Right atrium auricular region (tissue), 2 donors: ENCODE measurements at regions not wholly inside any gene's neighbourhood (a gene's known extent, or its start where the extent isn't known, plus 50 kb on each side); places are given as distances from the start of the nearest gene placed in this dataset.

ENCODE experiments used
- DNase-seq: peaks from one replicate; pipeline ENCODE4 v3.0.0-alpha.2; 2019; ENCODE audit warnings: low spot score
- H3K27ac ChIP-seq, 2 donors: fragments of 200-600 bp; sonication (generic); 1 replicate in 1 of 2; 2 replicates in 1 of 2; pipeline ENCODE4 v1.5.1; 2016 to 2019
- H3K27me3 ChIP-seq, 2 donors: fragments of 200-600 bp; sonication (generic); one replicate each; pipeline versions ENCODE4 v1.5.1 to v1.6.0; 2017 to 2019
- H3K36me3 ChIP-seq: fragments of 200-600 bp; sonication (generic); one replicate; pipeline ENCODE4 v1.5.1; 2016
- H3K4me1 ChIP-seq, 2 donors: fragments of 200-600 bp; sonication (generic); one replicate each; pipeline versions ENCODE4 v1.5.1 to v1.6.0; 2017 to 2019
- H3K4me3 ChIP-seq, 2 donors: fragments of 200-600 bp; sonication (generic); 1 replicate in 1 of 2; 2 replicates in 1 of 2; pipeline ENCODE4 v1.5.1; 2017 to 2019; ENCODE audit warnings: mild to moderate bottlenecking in 1 of 2, moderate library complexity in 1 of 2
- H3K9me3 ChIP-seq, 2 donors: fragments of 200-600 bp; sonication (generic); one replicate each; pipeline ENCODE4 v1.5.1; 2019
- CTCF ChIP-seq, 2 donors: fragments of 200-600 bp; sonication (generic); IDR thresholded peaks; one replicate each; pipeline ENCODE4 v1.5.1; 2019; ENCODE audit warnings: antibody characterized with exemption in 2 of 2

DNA sequence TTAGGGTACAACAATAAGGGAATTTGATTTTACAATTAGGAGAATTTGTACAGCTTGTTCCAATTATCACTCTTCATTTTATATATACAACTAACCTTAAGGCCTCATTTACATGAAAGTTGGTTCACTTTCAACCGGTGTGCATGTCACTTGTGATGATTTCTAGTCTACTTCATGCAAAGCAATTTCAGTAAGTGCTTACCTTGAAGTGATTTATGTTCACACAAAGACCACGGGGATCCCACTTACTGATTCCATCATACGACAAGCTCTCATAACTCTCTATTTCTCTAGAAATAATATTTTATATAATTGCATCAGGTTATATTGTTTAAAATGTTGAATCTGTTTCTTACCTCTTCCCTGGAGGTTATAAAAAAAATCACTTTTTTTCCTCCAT lies 100.3 kb upstream of the CHODL start:
- Histone ChIP-seq H3K9me3 (no peaks in the 10 kb centered on the region), H3K4me3 (no peak overlapping the region), H3K4me1 (no peaks in the 10 kb centered on the region), H3K36me3 (no peaks in the 10 kb centered on the region), H3K27ac (no peak overlapping the region), H3K27me3 (no peaks in the 10 kb centered on the region)
- TF ChIP-seq CTCF (IDR thresholded peaks at IDR 0.05), result no peak
- no peak for DNase-seq

- no peaks in the 10 kb centered on the region for H3K4me1 ChIP-seq
- H3K9me3 ChIP-seq, result no peaks in the 10 kb centered on the region
Measured at GRCh38 chr21:18142655-18143054, 102.0 kb upstream of the CHODL start.

GRCh38 chr21:18138507-18138906 lies 106.1 kb upstream of the CHODL start:
- H3K27me3 ChIP-seq, result no peaks in the 10 kb centered on the region
- H3K9me3 ChIP-seq, result no peaks in the 10 kb centered on the region
- H3K4me3 ChIP-seq, result no peak overlapping the region
- no peak for TF ChIP-seq CTCF (IDR thresholded peaks at IDR 0.05)
- H3K36me3 ChIP-seq, result no peaks in the 10 kb centered on the region
- no peaks in the 10 kb centered on the region for H3K4me1 ChIP-seq
- DNase-seq, result no peak
- H3K27ac ChIP-seq, result no peak overlapping the region

More at GRCh38 chr21:18142655-18143054, 102.0 kb upstream of the CHODL start:
- DNase-seq, result no peak
- no peaks in the 10 kb centered on the region for H3K36me3 ChIP-seq
- H3K27me3 ChIP-seq, result no peaks in the 10 kb centered on the region
- no peak overlapping the region for H3K4me3 ChIP-seq
- no peak for TF ChIP-seq CTCF (IDR thresholded peaks at IDR 0.05)
- H3K27ac ChIP-seq, result no peak overlapping the region

DNA sequence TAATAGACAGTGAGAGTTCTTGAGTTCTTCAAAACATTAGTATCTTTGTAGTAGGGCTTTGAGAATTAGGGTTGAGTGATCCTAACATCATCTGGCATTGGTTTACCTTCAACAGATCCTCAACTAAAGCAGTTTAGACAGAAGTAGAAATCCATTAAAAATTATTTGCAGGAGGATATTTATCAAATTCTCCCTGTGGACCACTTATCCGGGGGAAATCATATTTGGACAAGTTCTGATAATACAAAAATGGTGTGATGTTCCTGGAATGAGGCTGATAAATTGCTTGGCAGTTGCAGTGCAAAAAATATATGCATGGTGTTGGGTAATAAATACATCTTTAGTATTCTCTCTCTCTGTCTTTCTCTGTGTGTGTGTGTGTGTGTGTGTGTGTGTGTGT lies 115.1 kb upstream of the CHODL start:
- Histone ChIP-seq H3K27ac (no peak overlapping the region), H3K9me3 (no peaks in the 10 kb centered on the region), H3K27me3 (no peaks in the 10 kb centered on the region), H3K4me1 (no peaks in the 10 kb centered on the region), H3K36me3 (no peaks in the 10 kb centered on the region), H3K4me3 (no peak overlapping the region)
- no peak for TF ChIP-seq CTCF (IDR thresholded peaks at IDR 0.05)
- DNase-seq, result no peak

GRCh38 chr21:18118566-18118965 lies 126.1 kb upstream of the CHODL start:
- no peaks in the 10 kb centered on the region for H3K36me3 ChIP-seq

More at GRCh38 chr21:18118566-18118965, 126.1 kb upstream of the CHODL start:
- H3K9me3 ChIP-seq, result no peaks in the 10 kb centered on the region
- DNase-seq, result no peak
- H3K27me3 ChIP-seq, result no peaks in the 10 kb centered on the region
- H3K4me1 ChIP-seq, result no peaks in the 10 kb centered on the region
- H3K4me3 ChIP-seq, result no peak overlapping the region
- TF ChIP-seq CTCF (IDR thresholded peaks at IDR 0.05), result no peak
- no peak overlapping the region for H3K27ac ChIP-seq
